Endodermal cell (in vitro differentiated cells): ENCODE measurements at regions not wholly inside any gene's neighbourhood (a gene's known extent, or its start where the extent isn't known, plus 50 kb on each side); places are given as distances from the start of the nearest gene placed in this dataset.
A peak's percentile ranks its signal among the peaks of the same experiment; 100 is the strongest.

Experiments
- DNase-seq: peaks from one replicate; pipeline ENCODE4 v3.0.0-alpha.2; 2017
- H3K27ac ChIP-seq: 2 replicates; pipeline ENCODE4 v1.5.1; 2013; ENCODE audit warnings: mild to moderate bottlenecking, low read depth, low read length, moderate library complexity
- H3K27me3 ChIP-seq: 2 replicates; pipeline ENCODE4 v1.6.1; 2013; ENCODE audit warnings: mild to moderate bottlenecking, low read length, moderate library complexity; ENCODE audit not compliant: insufficient read depth, control insufficient read depth, poor library complexity, severe bottlenecking
- H3K36me3 ChIP-seq: 2 replicates; pipeline ENCODE4 v1.7.0; 2013; ENCODE audit warnings: mild to moderate bottlenecking, low read length, moderate library complexity; ENCODE audit not compliant: control insufficient read depth, insufficient read depth
- H3K4me1 ChIP-seq: one replicate; pipeline ENCODE4 v1.7.0; 2013; ENCODE audit warnings: low read length; ENCODE audit not compliant: control insufficient read depth, insufficient read depth
- H3K4me3 ChIP-seq: 2 replicates; pipeline ENCODE4 v1.5.1; 2013; ENCODE audit warnings: mild to moderate bottlenecking, low read length, moderate library complexity
- H3K9ac ChIP-seq: 2 replicates; pipeline ENCODE4 v1.6.1; 2013; ENCODE audit warnings: mild to moderate bottlenecking, low read length, moderate library complexity; ENCODE audit not compliant: poor library complexity, severe bottlenecking; ENCODE audit errors: extremely low read depth
- H3K9me3 ChIP-seq: 2 replicates; pipeline ENCODE4 v1.6.1; 2013; ENCODE audit warnings: mild to moderate bottlenecking, low read length, moderate library complexity; ENCODE audit not compliant: control insufficient read depth
- H3K27ac Mint-ChIP-seq: 2 replicates; pipeline ENCODE4 v1.8.0; 2020; ENCODE audit warnings: mixed read lengths
- H3K27me3 Mint-ChIP-seq: 2 replicates; pipeline ENCODE4 v1.8.0; 2021; ENCODE audit warnings: mild to moderate bottlenecking, mixed read lengths; ENCODE audit not compliant: insufficient read depth
- H3K36me3 Mint-ChIP-seq: 2 replicates; pipeline ENCODE4 v1.8.0; 2020; ENCODE audit warnings: low read depth, mixed read lengths
- H3K4me1 Mint-ChIP-seq: 2 replicates; pipeline ENCODE4 v1.8.0; 2020; ENCODE audit warnings: mixed read lengths
- H3K4me3 Mint-ChIP-seq: 2 replicates; pipeline ENCODE4 v1.8.0; 2020; ENCODE audit warnings: mild to moderate bottlenecking, moderate library complexity, mixed read lengths
- H3K9me3 Mint-ChIP-seq: 2 replicates; pipeline ENCODE4 v1.8.0; 2020; ENCODE audit warnings: mild to moderate bottlenecking, mixed read lengths
- CTCF ChIP-seq: fragments of 200-600 bp; sonication (generic); conservative IDR thresholded peaks from 2 replicates; pipeline ENCODE4 v1.5.0; 2021; ENCODE audit warnings: antibody characterized with exemption, mild to moderate bottlenecking
- WGBS, 2 experiments: methylation state at CpG; one replicate each; pipeline versions ENCODE4 v1.1.5 to v1.1.7; 2013; ENCODE audit warnings: missing lambda C conversion rate in 2 of 2, mixed read lengths in 1 of 2; ENCODE audit not compliant: insufficient coverage in 1 of 2, insufficient read length in 1 of 2; 5-methylcytosine and 5-hydroxymethylcytosine counted together

GRCh38 chr7:149616898-149617297, 119.3 kb upstream of the ZNF746 start:
- H3K9ac ChIP-seq = no peak overlapping the region
- Mint-ChIP-seq H3K9me3 (no peaks in the 10 kb centered on the region), H3K27me3 (no peaks in the 10 kb centered on the region), H3K4me1 (no peaks in the 10 kb centered on the region), H3K27ac (no peak overlapping the region), H3K4me3 (no peak overlapping the region), H3K36me3 (peaks cover 84% of the 10 kb centered on the region)
- H3K9me3 ChIP-seq = no peaks in the 10 kb centered on the region
- TF ChIP-seq CTCF = no peak
- H3K4me1 ChIP-seq = no peaks in the 10 kb centered on the region
- 95 to 96% methylated on average over 7 to 8 of the region's 8 CpGs for WGBS, 2 experiments
- H3K27me3 ChIP-seq = no peaks in the 10 kb centered on the region
- H3K4me3 ChIP-seq = no peak overlapping the region
- no peak for DNase-seq
- peaks cover 74% of the 10 kb centered on the region for H3K36me3 ChIP-seq
- no peak overlapping the region for H3K27ac ChIP-seq

- Histone ChIP-seq H3K9ac (no peak overlapping the region), H3K27me3 (no peaks in the 10 kb centered on the region), H3K27ac (no peak overlapping the region), H3K4me3 (no peak overlapping the region), H3K36me3 (peaks cover 84% of the 10 kb centered on the region), H3K4me1 (no peaks in the 10 kb centered on the region), H3K9me3 (no peaks in the 10 kb centered on the region)
- peak; percentile 68 for TF ChIP-seq CTCF
- WGBS, 2 experiments = 93% methylated on average over 11 to 13 of the region's 13 CpGs
- Mint-ChIP-seq H3K36me3 (peaks cover 89% of the 10 kb centered on the region), H3K9me3 (no peaks in the 10 kb centered on the region), H3K27me3 (no peaks in the 10 kb centered on the region), H3K27ac (no peak overlapping the region), H3K4me1 (no peaks in the 10 kb centered on the region), H3K4me3 (no peak overlapping the region)
- DNase-seq = peak; percentile 77
These were observed 118.2 kb upstream of the ZNF746 start for GRCh38 chr7:149615690-149616270.

DNA sequence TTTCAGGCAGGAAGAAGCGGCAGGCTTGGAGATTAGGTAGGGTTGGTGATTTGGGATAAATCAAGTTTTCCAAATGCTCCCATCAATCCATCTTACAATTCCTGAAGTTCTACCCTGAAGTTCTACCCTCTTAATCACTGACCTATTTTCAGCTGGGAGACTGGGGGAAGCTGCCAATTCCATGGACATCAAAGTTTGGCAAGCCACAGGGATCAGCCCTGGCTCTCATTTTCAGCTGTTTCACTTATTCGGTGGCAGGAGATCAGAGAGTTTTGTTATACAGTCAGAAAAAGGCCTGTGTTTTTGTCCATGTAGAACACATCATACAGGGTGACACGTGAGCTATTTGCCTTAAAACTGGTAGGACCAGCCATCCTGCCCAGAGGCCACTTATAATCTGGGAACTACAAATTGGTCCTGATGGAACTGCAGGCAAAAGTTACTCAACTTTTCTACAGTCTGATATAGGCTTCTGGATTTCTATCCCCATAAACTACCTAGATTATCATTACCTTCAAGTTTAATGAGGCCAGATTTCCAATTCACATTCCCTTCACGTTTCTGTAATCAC, 112.9 kb upstream of the ZNF746 start:
- Histone ChIP-seq H3K27ac (no peak overlapping the region), H3K9ac (no peak overlapping the region), H3K36me3 (peaks cover 82% of the 10 kb centered on the region), H3K4me1 (no peaks in the 10 kb centered on the region), H3K4me3 (no peak overlapping the region), H3K9me3 (no peaks in the 10 kb centered on the region), H3K27me3 (no peaks in the 10 kb centered on the region)
- H3K9me3 Mint-ChIP-seq = no peaks in the 10 kb centered on the region
- H3K27me3 Mint-ChIP-seq = no peaks in the 10 kb centered on the region
- no peak overlapping the region for H3K27ac Mint-ChIP-seq
- no peak for DNase-seq
- H3K4me3 Mint-ChIP-seq = no peak overlapping the region
- no peak for TF ChIP-seq CTCF
- H3K36me3 Mint-ChIP-seq = peaks cover 81% of the 10 kb centered on the region
- 92 to 95% methylated on average over 2 to 4 of the region's 4 CpGs for WGBS, 2 experiments
- no peaks in the 10 kb centered on the region for H3K4me1 Mint-ChIP-seq
